Smooth muscle cell (in vitro differentiated cells): ENCODE measurements at regions not wholly inside any gene's neighbourhood (a gene's known extent, or its start where the extent isn't known, plus 50 kb on each side); places are given as distances from the start of the nearest gene placed in this dataset.

Experiments used
- DNase-seq: peaks from one replicate; lab custom pipeline; 2025; ENCODE audit not compliant: unreplicated experiment; lab: John Stamatoyannopoulos, UW
- H2AFZ ChIP-seq: fragments of 200-600 bp; sonication (generic); 2 replicates; pipeline ENCODE4 v1.6.0; 2016; ENCODE audit warnings: antibody characterized with exemption, low read depth, mild to moderate bottlenecking
- H3F3A ChIP-seq: fragments of 200-600 bp; sonication (generic); 2 replicates; pipeline ENCODE4 v1.6.0; 2017; ENCODE audit warnings: antibody characterized with exemption, low read depth
- H3K27ac ChIP-seq: fragments of 200-600 bp; sonication (generic); 2 replicates; pipeline ENCODE4 v1.5.1; 2016; ENCODE audit warnings: low read depth, mild to moderate bottlenecking
- H3K27me3 ChIP-seq: fragments of 200-600 bp; sonication (generic); 2 replicates; pipeline ENCODE4 v1.6.1; 2016; ENCODE audit warnings: low read depth, mild to moderate bottlenecking
- H3K36me3 ChIP-seq: fragments of 200-600 bp; sonication (generic); 2 replicates; pipeline ENCODE4 v1.5.1; 2016; ENCODE audit warnings: low read depth
- H3K4me1 ChIP-seq: fragments of 200-600 bp; sonication (generic); 2 replicates; pipeline ENCODE4 v1.5.1; 2016; ENCODE audit warnings: low read depth
- H3K4me2 ChIP-seq: fragments of 200-600 bp; sonication (generic); 2 replicates; pipeline ENCODE4 v1.6.0; 2016; ENCODE audit warnings: mild to moderate bottlenecking
- H3K4me3 ChIP-seq: fragments of 200-600 bp; sonication (generic); 2 replicates; pipeline ENCODE4 v1.5.1; 2016; ENCODE audit warnings: mild to moderate bottlenecking
- H3K79me2 ChIP-seq: fragments of 200-600 bp; sonication (generic); 2 replicates; pipeline ENCODE4 v1.6.0; 2016; ENCODE audit warnings: low read depth, mild to moderate bottlenecking
- H3K9ac ChIP-seq: fragments of 200-600 bp; sonication (generic); 2 replicates; pipeline ENCODE4 v1.6.0; 2016; ENCODE audit warnings: low read depth
- H3K9me3 ChIP-seq: fragments of 200-600 bp; sonication (generic); replicated peaks from 2 replicates; pipeline ENCODE4 v1.5.1; 2016; ENCODE audit warnings: low read depth
- H4K20me1 ChIP-seq: fragments of 200-600 bp; sonication (generic); 2 replicates; pipeline ENCODE4 v1.6.0; 2016; ENCODE audit warnings: low read depth
- WGBS: methylation state at CpG from one replicate; pipeline ENCODE4 v1.1.7; 2016; ENCODE audit warnings: low lambda C conversion rate; 5-methylcytosine and 5-hydroxymethylcytosine counted together
- TF ChIP-seq, protein P1 (sequence below): fragments of 200-600 bp; sonication (generic); IDR thresholded peaks from 2 replicates; pipeline ENCODE4 v1.5.1; 2017; ENCODE audit warnings: borderline replicate concordance, mild to moderate bottlenecking, antibody characterized with exemption; ENCODE audit not compliant: insufficient read depth, poor library complexity, severe bottlenecking

GRCh38 chr5:168088410-168089173, 202.9 kb upstream of the WWC1 start:
- H3K36me3 ChIP-seq, result no peaks in the 10 kb centered on the region
- DNase-seq, result no peak
- H3K27me3 ChIP-seq, result no peaks in the 10 kb centered on the region
- H2AFZ ChIP-seq, result no peak overlapping the region
- H3K27ac ChIP-seq, result no peak overlapping the region
- peaks cover 12% of the 10 kb centered on the region for H3F3A ChIP-seq
- H3K9ac ChIP-seq, result no peak overlapping the region
- peak overlapping the region; percentile 52 for H3K4me2 ChIP-seq
- H3K9me3 ChIP-seq, result no peaks in the 10 kb centered on the region
- 32% methylated on average over 13 of the region's 13 CpGs for WGBS
- H4K20me1 ChIP-seq, result no peaks in the 10 kb centered on the region
- H3K79me2 ChIP-seq, result no peaks in the 10 kb centered on the region
- H3K4me3 ChIP-seq, result no peak overlapping the region
- peaks cover 10% of the 10 kb centered on the region for H3K4me1 ChIP-seq
- TF ChIP-seq, protein P1, sequence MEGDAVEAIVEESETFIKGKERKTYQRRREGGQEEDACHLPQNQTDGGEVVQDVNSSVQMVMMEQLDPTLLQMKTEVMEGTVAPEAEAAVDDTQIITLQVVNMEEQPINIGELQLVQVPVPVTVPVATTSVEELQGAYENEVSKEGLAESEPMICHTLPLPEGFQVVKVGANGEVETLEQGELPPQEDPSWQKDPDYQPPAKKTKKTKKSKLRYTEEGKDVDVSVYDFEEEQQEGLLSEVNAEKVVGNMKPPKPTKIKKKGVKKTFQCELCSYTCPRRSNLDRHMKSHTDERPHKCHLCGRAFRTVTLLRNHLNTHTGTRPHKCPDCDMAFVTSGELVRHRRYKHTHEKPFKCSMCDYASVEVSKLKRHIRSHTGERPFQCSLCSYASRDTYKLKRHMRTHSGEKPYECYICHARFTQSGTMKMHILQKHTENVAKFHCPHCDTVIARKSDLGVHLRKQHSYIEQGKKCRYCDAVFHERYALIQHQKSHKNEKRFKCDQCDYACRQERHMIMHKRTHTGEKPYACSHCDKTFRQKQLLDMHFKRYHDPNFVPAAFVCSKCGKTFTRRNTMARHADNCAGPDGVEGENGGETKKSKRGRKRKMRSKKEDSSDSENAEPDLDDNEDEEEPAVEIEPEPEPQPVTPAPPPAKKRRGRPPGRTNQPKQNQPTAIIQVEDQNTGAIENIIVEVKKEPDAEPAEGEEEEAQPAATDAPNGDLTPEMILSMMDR, result no peak

DNA sequence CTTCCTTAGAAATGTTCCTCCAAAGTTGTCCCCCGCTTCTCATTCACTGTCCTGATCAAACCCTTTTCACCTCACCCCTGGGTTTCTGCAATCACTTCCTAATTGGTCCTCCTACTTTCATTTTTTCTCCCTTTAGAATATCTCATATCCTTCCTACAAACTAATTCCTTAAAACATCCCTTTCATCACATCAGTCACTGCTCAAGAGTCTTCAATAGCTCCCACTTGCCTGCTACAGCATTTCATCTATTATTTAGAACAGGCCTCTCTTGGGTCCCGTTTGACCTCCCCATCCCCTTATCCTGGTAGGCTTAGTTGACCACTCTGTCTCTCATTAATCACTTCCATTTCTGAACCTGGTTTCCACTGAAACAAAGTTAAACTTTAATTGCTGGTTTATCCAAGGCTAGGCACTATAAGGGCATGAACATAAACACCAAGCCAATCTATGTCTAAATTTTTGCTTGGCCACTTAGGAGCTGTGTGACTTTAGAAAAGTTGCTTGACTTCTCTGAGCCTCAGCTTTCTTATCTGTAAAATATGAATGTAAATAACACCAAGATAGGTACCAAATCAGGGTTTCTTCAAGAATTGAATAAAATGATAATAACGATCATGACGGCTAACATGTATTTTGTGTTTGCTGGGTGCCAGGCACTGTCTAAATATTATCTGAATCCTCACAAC, 202.1 kb upstream of the WWC1 start:
- H3K4me2 ChIP-seq, result peak overlapping the region; percentile 52
- H3K79me2 ChIP-seq, result no peaks in the 10 kb centered on the region
- TF ChIP-seq, protein P1, result no peak
- no peaks in the 10 kb centered on the region for H3K9me3 ChIP-seq
- peaks cover 10% of the 10 kb centered on the region for H3K4me1 ChIP-seq
- no peaks in the 10 kb centered on the region for H3K27me3 ChIP-seq
- H4K20me1 ChIP-seq, result no peaks in the 10 kb centered on the region
- no peak for DNase-seq
- H2AFZ ChIP-seq, result no peak overlapping the region
- H3F3A ChIP-seq, result peaks cover 7% of the 10 kb centered on the region
- H3K4me3 ChIP-seq, result no peak overlapping the region
- 79% methylated on average over 4 of the region's 4 CpGs for WGBS
- no peak overlapping the region for H3K9ac ChIP-seq
- no peak overlapping the region for H3K27ac ChIP-seq
- no peaks in the 10 kb centered on the region for H3K36me3 ChIP-seq

DNA sequence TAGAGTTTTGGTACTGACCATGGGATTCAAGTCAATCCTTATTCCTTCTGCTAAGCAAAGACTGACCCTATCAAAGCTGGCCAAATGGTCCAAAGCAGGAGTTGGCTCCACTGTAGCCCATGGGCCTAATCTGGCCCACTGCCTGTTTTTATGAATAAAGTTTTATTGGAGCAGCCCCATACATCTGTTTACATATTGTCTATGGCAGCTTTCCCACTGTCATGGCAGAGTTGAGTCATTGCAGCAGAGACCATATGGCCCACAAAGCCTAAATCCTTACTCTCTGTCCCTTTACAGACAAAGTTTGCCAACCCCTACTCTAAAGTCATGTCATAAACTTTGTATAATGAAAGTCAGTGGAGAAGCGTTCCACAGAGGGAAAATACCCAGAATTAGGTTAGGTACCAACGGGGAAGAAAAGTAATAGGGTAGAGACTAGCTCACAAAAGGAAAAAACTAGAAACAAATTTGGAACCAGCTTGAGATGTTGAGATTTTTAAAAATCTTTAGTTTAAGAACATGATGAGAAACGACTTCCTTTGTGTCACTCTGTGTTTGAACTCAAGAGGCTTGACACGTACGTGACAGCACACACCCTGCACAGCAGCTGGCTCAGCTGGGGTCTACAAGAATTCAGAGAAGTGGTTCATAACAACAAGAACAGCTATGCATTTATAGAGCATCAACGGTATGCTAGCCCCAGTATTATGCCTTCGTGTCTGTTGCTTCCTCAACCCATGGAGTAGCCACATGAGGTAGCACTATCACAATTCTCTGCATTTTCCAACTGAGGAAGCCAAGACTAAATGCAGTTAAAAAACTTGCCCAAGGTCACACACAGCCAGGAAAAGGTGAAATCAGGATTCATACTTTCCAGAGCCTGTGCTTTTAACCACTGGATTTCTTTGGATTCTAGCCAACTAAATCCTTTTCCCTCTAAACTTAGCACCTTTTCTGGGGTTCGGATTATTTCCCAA, 198.9 kb upstream of the WWC1 start:
- no peak overlapping the region for H3K9ac ChIP-seq
- H3K4me3 ChIP-seq, result no peak overlapping the region
- H3K4me1 ChIP-seq, result no peaks in the 10 kb centered on the region
- no peaks in the 10 kb centered on the region for H3K79me2 ChIP-seq
- WGBS, result 76% methylated on average over 8 of the region's 8 CpGs
- H3K36me3 ChIP-seq, result no peaks in the 10 kb centered on the region
- no peak overlapping the region for H2AFZ ChIP-seq
- no peaks in the 10 kb centered on the region for H4K20me1 ChIP-seq
- H3K4me2 ChIP-seq, result no peak overlapping the region
- H3K27me3 ChIP-seq, result no peaks in the 10 kb centered on the region
- no peak for DNase-seq
- H3K9me3 ChIP-seq, result no peaks in the 10 kb centered on the region
- H3K27ac ChIP-seq, result no peak overlapping the region
- no peaks in the 10 kb centered on the region for H3F3A ChIP-seq
- TF ChIP-seq, protein P1, result no peak
